ENCODE measurements at regions not wholly inside any gene's neighbourhood (a gene's known extent, or its start where the extent isn't known, plus 50 kb on each side); places are given as distances from the start of the nearest gene placed in this dataset.

GRCh38 chrX:128699716-128700285 is 647.6 kb upstream of the ACTRT1 start:
- TF ChIP-seq CTCF (IDR thresholded peaks at IDR 0.05; ENCODE audit: insufficient read depth, low read length, poor library complexity, severe bottlenecking) (no peak), EZH2phosphoT487 (conservative IDR thresholded peaks at IDR 0.05; ENCODE audit: low read length) (no peak)

Measured in SU-DHL-6 (cell line).